Stomach (tissue), 4 donors: ENCODE measurements at regions not wholly inside any gene's neighbourhood (a gene's known extent, or its start where the extent isn't known, plus 50 kb on each side); places are given as distances from the start of the nearest gene placed in this dataset.

Experiments
- CTCF ChIP-seq, 7 experiments: fragments of 450-650 bp in 4 of 7; fragments of 200-600 bp in 3 of 7; sonication (generic) in 3 of 7; IDR thresholded peaks; one replicate each; pipeline ENCODE4 v1.5.1; 2016 to 2019; ENCODE audit warnings: antibody characterized with exemption in 7 of 7, control low read depth in 2 of 7, mild to moderate bottlenecking in 1 of 7
- POLR2A ChIP-seq, 4 donors: fragments of 450-650 bp; IDR thresholded peaks; one replicate each; pipeline ENCODE4 v1.6.1; 2016; ENCODE audit warnings: antibody characterized with exemption in 4 of 4, control low read depth in 2 of 4, mild to moderate bottlenecking in 1 of 4, moderate library complexity in 1 of 4
- POLR2AphosphoS5 ChIP-seq, 3 donors: sonication (generic); formaldehyde crosslinking; IDR thresholded peaks; one replicate each; pipeline ENCODE4 v1.6.1; 2016; ENCODE audit warnings: antibody characterized with exemption in 3 of 3

DNA sequence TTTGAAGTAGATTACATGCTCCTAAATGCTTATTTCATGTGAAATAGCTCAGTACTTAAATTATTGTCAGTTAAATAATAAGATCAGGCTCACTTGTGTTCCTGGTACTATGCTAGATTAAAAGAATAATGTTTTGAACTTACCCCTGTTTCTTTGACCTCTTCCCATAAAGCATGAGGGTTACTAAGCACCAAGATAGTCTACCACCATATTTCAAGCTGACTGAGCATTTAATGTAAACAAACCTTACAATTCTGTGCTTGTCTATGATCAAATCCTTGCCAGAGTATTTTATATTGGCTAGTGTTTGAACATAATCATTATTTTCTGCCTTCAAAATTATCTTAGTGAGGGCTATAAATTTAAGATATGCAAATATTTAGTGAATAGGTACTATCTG, 98.1 kb downstream of the LHX9 start:
- TF ChIP-seq POLR2A (IDR thresholded peaks at IDR 0.05) (no peak), CTCF (IDR thresholded peaks at IDR 0.05) (no peak), POLR2AphosphoS5 (IDR thresholded peaks at IDR 0.05) (no peak)
